ENCODE measurements at regions not wholly inside any gene's neighbourhood (a gene's known extent, or its start where the extent isn't known, plus 50 kb on each side); places are given as distances from the start of the nearest gene placed in this dataset.

DNA sequence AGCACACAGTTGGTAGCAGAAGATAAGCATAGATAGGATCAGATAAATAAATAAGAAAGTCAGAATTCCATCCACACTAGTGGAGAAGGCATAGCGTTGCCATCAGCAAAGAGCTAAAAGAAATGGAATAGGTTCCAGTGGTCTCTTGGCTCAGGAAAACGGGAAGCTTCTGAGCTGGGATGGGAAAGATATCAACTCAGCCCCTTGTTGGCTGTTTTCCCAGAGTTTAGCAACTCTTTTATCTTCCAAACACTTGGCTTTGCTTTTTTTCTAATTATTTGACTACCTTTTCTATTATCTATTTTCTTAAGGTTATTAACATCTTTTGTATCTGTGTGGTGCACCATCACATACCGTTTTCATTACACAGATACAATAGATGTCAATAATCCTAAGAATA lies 445.7 kb upstream of the TRPC7 start:
- no peak for DNase-seq

DNA sequence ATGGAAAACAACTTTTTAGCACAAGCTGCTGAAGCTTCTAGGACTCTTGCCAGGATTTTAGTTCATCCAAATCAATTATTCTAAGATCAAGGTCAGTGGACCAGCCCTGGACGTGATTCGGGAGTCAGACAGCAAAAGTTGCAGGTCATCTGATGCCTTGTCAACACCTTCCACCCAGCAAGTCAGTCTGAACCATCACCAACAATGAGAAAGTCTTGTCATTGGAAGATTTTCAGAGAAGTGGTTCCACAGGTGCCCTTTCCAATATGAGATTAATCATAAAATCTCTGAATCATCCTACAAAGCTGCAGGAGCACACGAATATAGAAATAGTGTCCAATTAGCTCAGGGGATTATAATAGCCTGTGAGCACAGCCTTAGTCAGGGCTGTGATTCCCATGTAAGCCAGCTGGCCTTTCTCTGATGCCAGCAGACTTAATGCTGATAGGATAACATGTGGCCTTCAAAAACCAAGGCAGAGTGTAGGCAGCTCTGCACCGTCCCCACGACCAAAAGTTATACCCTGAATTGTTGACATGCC lies 445.0 kb upstream of the TRPC7 start:
- no peak for DNase-seq

DNA sequence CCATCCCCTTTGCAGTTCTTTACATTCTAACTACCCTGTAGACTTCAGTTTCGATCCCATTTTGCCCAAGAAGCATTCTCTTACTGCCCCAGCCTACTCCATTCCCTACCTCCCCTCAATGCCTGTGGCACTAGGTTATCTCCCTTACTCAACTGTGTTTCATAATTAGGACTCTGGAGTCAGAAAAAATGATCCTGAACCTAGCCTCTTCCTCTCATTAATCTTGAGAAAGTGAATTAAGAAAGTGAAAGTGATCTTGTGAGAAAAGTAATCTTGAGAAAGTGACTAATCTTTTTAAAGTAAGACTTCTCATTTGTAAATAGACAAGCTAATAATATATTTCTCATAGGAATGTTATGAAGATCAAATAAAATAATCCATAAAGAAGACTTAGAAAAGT lies 444.0 kb upstream of the TRPC7 start:
- no peak for DNase-seq

DNA sequence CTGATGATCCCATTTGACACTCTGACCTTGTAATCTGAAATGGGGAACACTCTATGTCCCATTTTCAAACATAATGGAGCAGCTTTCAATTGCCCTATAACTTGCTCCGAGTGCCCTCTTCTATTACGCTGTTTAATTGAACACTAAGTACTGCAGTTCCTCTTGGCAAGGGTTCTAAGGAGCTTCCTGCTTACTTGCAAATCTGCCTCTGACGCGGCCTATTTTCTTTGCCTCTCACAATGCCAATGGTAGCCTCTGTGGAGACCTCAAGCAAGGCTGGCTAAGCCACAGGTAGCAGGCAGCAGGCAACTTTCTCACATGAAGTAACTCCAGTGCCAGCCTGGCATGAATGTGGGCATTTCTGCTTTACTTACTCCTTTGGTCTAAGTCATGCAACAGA lies 443.4 kb upstream of the TRPC7 start:
- DNase-seq = no peak

DNA sequence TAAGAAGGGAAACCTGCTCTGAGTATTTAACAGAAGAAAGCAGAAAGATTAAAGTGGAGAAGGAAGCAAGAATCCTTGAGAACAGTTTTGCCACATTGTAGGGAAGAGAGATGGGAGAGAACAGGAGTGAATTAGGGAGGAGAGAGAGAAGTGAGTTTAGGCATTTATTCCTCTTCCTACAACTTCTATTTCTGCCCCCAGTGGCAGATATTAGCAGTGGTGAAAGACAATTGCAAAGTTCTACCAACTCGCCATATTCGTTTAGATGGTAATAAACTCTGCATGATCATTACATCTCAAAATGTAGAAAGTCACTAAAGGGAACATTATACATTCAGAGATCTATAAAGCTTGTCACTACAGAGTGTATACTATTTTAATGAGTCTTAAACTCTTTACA lies 440.1 kb upstream of the TRPC7 start:
- no peak for DNase-seq

DNA sequence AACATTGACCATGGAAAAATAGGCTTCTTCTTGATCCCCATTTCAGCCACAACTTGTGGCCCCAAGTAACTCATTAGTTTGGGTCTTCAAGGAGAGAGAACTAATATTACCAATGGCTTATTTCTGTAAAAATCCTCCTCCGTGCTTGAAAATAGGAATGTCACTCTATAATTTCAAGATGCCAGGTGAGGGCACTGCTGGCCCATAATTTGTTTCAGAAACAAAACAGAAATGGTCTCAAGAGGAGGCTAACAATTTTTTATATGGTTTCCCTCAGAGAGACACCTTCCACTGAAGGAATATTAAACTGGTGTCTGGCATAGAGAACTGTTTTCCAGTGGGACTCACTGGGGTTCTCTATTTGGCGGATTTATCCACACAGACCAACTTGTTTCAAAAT lies 437.0 kb upstream of the TRPC7 start:
- peak in 1 of 2 donors; percentile 2 for DNase-seq

DNA sequence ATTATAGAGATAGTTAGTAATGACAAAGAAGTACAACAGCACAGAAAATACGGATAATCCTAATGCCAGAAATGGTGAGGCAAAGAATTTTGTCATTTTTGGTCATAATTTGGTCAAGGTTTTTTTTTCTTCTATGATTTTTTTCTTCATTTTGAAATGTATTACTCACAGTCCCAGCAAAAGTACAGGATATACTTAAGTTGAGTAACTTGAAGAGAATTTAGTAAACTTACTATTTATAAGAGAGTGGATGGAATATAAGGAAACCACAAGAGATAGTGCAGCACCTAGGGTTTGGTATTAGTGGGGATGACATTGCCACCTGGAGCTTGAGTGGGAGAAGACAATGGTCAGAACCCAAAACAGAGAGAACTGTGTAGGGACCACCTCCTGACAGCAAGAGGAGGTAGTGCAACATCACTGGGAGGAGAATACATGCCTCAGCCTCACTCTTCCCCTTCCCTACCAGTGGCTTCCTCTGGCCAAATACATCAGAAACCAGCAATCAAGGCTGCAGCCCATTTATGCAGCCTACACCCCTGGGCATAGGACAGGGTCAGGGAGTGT lies 434.5 kb upstream of the TRPC7 start:
- no peak for DNase-seq

DNA sequence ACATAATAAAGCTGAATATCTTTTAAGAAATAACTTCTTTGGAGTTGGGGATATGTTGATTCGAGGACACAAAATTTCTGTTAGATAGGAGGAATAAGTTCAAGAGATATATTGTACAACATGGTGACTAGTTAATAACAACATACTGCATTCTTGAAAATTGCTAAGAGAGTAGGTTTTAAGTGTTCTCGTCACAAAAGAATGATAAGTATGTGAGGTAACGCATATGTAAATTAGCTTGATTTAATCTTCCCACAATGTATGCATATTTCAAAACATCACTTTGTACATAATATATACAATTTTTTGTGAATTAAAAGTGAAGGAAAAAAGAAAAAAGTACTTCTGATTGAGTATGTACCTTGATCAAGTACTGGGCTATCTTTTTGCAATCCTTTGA lies 428.0 kb upstream of the TRPC7 start:
- no peak for DNase-seq

DNA sequence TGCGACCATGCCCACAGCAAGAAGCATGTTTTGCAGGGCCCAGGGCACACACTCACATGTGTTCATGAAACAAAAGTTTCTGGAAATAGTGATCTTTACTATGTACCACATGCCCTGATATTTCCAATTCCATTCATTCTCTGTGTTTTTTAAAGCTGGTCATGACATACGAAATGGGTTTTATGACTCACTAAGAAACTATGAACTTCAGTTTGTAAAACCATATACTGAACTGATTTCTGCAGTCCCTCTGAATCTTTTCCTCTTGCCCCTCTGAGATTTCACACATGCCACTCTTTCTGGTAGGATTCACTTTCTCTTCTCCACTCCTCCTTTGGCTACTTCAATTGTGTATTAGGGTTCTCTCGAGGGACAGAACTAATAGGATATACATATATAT lies 416.1 kb upstream of the TRPC7 start:
- no peak for DNase-seq

DNA sequence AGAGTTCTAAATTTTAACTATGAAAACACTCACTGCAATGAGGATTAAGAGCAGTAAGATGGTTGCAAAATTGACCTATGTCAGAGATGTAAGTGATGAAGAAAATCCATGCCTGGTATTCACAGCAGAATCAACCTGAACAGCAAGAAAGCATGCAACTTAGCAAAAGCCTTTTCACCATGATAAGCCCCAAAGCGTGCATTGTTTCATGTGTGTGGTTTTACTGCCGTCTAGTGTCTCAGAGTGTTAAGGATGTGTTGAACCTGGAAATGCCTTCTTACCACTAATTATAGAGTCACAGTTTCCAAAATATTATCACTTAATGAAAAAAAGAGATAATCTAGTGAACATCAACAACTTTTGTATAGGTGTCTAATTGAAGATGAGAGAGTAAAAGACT lies 415.2 kb upstream of the TRPC7 start:
- DNase-seq = no peak

DNA sequence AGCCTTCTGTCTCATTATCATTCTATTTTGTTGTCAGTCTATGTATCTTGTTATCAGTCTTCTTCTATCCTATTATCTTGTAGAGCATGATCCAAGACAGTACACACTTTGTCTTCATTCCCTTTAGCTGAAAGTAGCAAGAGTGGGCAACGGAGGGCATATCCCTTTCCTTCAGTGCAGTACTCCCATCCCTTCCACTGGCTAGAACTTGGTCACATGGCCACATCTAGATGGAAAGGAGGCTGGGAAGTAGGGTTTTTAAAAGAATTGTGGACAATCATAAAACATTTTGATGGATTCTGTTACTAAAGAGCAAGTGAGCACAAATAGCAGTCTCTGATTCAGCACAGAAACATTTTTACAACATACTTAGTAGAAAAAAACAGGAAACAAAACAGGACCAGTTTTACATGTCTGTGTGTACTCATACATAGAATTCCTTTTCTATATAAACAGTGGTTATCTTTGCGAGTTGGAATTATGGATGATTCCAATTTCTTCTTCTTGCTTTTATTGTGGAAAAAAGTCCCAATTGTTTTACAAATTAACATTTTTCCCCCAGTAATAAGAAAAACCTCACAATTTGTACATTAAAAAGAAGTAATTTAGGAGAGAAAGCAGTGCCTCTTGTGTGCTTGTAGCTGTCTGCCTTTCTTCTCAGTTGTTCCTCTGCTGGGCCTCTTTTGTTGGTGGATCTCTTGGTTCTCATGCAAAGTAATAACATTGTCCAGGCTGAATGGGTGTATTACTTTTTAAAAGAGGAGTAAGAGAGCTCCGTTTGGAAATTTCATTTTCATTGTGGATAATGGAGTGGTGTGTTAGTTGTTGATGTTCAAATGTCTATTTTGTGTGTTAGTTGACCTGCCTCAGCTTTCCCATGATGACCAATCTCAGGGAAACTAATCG lies 410.9 kb upstream of the TRPC7 start:
- no peak for DNase-seq

DNA sequence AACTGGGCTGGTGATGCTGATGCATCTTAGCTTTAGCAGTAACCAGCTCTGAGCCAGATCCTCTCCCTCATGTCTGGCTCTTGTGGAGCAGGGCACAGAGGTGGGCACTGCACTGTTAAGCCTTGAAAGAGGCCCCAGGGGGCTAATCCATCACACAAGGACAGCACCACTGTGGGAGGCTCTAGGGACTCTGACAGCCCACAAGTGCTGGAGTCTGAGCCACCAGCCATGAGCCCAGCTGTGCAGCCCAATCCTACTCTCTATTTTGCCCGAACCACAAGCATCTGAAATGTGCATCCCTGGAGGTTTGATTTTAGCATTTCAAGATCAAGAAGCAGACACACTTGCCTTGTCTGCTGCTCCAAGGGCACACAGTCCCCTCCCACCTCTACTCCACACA lies 407.1 kb upstream of the TRPC7 start:
- no peak for DNase-seq

DNA sequence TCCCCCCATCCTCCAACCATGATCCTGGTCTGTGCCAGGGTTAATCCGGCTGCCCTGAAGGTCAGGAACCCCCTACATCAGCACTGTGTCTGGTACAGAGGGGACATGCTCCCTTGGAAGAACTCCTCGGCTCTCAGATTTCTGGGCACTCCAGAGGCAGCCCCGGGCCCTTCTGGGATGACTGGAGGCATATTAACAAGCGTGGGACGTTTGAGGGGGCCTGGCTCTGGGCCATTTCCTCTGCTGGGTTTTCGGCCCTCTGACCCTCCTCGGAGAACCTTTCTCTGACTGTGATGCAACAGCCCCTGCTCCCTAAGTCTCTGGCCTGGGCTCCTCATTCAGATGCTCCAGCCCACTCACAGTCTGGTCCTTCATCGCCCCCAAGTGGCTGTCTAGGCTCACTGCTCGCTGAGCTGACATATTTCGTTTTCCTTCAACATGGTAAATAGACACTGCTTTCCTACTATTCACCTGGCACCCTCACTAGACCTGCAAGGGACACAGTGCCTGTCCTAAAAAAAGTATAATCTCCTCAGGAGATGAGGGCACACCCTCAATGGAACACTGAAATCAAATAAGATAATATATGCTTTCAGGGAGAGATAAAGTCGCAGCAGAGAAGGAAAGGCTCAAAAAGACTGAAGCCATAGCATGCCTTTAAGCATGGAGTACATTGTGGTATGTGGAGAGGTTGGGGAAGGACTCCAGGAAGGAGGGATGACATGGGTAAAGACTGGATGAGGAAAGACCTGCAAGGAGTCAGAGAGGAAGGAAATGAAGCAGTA lies 404.7 kb upstream of the TRPC7 start:
- peak; percentile 31 to 52 for DNase-seq

DNA sequence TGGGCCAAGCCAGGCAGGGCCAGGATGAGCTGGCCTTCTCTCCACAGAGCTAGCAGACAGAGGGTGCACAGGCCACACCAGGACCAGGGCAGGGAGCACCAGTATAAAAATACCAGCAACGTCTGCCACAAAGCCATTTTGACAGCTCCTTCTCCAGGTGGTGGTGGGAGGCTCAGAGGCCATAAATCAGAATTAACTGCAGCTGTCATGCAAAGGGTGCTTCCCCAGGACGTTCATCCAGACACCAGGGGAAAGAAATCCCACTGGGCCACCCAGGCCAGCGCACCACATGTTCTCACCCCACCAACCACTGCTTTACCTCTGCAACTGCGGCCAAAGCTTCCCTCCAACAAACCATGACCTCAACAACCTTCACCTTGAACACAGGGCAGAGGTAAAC lies 403.7 kb upstream of the TRPC7 start:
- no peak for DNase-seq

DNA sequence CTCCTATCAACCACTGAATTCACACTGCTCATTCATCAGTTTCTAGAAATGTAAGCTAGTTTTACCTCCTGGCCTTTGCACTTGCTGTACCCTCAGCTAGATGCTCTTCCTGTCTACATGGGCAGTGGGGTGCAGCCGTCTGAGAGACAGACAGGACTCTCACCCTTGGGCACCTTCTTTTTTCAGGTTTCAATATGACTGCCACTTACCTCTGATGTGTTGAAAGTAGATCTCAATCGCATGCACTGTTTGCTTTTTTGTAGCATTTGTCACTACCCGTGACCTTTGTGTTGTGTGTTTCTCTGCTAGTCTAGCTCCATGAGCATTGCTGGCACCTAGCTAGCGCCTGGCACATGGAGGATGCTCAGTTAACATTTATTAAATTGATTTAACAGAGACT lies 403.1 kb upstream of the TRPC7 start:
- DNase-seq = no peak

DNA sequence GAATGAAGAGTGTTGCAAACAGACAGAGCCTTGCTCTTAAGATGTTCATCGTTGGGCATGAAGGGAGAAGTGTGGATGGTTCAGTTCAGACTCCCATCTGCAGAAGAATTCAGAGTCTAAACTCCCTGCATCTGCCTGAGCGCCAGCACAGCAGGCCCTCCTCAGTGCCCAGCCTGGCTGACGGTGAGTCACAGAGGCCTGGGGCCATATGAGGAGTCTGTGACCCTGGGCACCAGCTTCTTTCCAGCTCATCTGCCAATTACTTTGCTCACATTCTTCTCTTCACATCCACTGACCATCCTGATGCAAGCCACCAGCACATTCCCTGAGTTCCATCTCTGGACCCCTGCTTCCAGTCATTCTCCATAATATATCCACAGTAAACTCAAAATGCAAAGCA lies 401.1 kb upstream of the TRPC7 start:
- DNase-seq = no peak

DNA sequence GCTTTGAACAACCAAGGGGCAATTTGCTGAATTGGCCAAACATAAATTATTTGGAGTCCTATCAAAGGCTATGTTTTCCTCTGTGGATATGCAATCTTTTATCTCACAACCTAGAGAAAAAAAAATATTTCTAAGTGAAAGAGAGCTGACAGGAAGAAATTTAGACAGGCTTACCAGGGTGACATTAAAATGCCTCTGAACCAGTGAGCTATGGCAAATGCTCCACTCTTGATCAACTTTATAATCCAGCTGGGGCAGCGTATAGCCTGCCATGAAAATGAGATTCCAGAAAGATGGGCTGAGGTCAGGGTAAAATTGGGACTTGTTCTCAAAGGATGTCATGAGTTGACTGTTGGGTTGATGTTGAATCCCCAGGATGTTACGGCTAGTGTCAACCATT lies 399.3 kb upstream of the TRPC7 start:
- DNase-seq = no peak

DNA sequence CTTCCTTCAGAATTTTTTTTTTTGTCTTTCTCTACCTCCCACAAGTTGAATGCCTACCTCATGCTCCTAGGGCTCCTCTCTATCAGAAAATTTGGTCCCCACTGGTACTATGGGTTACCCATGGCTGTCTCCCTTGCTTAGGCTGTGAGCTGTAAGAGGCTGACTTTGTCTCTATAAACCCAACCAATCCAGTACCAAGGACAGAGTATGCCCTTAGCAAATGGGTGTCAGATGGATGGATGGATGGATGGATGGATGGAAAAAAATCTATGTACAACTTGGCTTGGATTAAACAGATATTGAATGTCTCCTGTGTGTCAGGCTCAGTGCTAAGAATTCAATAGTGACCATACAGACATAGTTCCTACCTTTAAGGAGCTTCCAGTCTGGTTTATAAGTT lies 398.2 kb upstream of the TRPC7 start:
- DNase-seq = no peak

DNA sequence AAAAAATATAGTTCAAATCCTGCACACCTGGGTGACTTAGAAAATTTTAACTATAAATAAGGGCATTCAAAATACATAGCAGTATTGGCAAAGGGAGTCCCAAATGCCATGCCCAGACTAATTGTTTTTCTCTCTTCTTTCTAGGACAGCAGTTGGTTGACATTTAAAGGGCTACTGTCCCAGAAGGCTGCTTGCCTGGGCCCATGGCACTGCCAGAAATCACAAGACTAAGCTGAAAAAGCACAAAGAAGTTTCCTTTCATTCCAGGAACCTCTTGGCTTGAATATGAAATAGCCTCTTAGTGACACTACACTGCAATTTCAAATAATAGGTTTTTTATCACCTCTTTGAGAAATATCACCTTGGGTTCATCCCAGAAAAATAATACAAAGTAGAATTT lies 388.9 kb upstream of the TRPC7 start:
- no peak for DNase-seq

DNA sequence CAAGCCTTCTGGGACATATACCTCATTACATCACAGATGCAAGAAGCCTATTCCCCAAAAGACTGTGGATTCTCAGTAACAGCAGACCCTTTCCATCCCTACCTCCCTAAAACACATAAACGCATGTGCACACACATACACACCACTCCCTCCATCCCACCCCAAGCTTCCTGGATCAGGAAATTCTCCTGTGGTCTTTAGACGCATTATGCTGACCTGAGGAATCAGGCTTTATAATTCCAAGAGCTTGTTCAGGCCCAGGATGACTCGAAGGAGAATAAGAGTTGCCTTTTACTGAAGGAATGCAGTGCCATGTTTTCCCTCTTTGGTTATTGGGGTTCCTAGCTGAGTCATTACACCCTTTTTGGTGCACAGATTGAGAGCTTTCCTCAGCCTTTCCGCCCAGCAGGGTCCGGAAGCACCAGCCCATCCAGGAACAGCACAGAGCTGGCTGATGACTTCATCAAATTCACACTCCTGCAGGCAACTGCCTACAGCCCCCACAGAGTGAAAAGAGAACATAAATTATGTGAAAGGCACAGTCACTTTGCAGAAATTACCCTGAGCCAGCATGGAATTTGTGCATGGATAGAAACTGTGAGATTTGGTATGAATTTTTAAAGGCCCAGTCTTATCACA lies 385.0 kb upstream of the TRPC7 start:
- no peak for DNase-seq

DNA sequence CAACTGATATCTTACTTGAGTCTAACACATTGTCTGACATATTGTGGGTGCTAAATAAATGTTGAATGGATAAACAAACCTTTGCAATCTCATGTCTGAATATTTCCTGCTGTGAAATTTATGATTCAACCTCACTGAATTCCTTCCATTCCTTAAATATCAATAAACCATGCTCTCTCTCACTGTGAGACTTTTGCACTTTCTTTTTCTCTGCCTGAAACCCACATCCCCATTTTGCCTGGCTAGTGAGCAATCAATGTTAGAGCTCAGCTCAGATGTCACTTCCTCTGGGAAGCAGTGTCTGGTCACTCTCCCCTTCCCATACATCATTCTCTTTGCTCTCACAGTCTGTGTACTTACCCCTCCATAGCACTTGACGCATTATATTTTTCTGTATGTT lies 383.7 kb upstream of the TRPC7 start:
- DNase-seq = no peak

DNA sequence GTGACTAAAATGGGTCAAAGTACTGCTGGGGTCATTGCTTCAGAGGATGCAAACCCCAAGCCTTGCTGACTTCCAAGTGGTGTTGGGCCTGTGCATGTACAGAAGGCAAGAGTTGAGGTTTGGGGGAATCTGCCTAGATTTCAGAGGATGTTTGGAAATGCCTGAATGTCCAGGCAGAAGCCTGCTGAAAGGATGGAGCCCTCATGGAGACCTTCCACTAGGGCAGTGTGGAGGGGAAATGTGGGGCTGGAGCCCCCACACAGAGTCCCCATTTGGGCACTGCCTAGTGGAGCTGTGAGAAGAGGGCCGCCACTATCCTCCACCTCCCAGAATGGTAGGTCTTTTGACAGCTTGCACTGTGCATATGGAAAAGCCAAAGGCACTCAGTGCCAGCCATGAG lies 377.7 kb upstream of the TRPC7 start:
- no peak for DNase-seq
